Stomach (tissue), 4 donors: ENCODE measurements at regions not wholly inside any gene's neighbourhood (a gene's known extent, or its start where the extent isn't known, plus 50 kb on each side); places are given as distances from the start of the nearest gene placed in this dataset.

ENCODE experiments used
- CTCF ChIP-seq, 7 experiments: fragments of 450-650 bp in 4 of 7; fragments of 200-600 bp in 3 of 7; sonication (generic) in 3 of 7; IDR thresholded peaks; one replicate each; pipeline ENCODE4 v1.5.1; 2016 to 2019; ENCODE audit warnings: antibody characterized with exemption in 7 of 7, control low read depth in 2 of 7, mild to moderate bottlenecking in 1 of 7
- POLR2A ChIP-seq, 4 donors: fragments of 450-650 bp; IDR thresholded peaks; one replicate each; pipeline ENCODE4 v1.6.1; 2016; ENCODE audit warnings: antibody characterized with exemption in 4 of 4, control low read depth in 2 of 4, mild to moderate bottlenecking in 1 of 4, moderate library complexity in 1 of 4

GRCh38 chr11:91846649-91847048 lies 378.0 kb upstream of the FAT3 start:
- no peak for TF ChIP-seq CTCF (IDR thresholded peaks at IDR 0.05)
- no peak for TF ChIP-seq POLR2A (IDR thresholded peaks at IDR 0.05)
